RWPE2 (cell line): ENCODE measurements at regions not wholly inside any gene's neighbourhood (a gene's known extent, or its start where the extent isn't known, plus 50 kb on each side); places are given as distances from the start of the nearest gene placed in this dataset.

Experiments used
- ATAC-seq: fragments of 200-7000 bp; cut with Tn5 transposase; 3 replicates; pipeline ENCODE4 v1.9.1; 2021; ENCODE audit warnings: low read depth
- DNase-seq: peaks from one replicate; pipeline ENCODE4 v3.0.0-alpha.2; 2020; ENCODE audit warnings: low spot score
- H3K27ac ChIP-seq: fragments of 450-650 bp; 2 replicates; pipeline ENCODE4 v1.5.1; 2017; ENCODE audit warnings: mild to moderate bottlenecking; ENCODE audit not compliant: poor library complexity, severe bottlenecking
- H3K27me3 ChIP-seq: fragments of 250-450 bp; sonication (Bioruptor Pico); 2 replicates; pipeline ENCODE4 v1.5.1; 2021; ENCODE audit warnings: mild to moderate bottlenecking, moderate library complexity; ENCODE audit not compliant: insufficient read depth, poor library complexity, severe bottlenecking
- H3K36me3 ChIP-seq: fragments of 250-450 bp; sonication (Bioruptor Pico); 2 replicates; pipeline ENCODE4 v1.5.1; 2020; ENCODE audit warnings: low read depth, mild to moderate bottlenecking, moderate library complexity
- H3K4me1 ChIP-seq: fragments of 250-450 bp; sonication (Bioruptor Pico); 2 replicates; pipeline ENCODE4 v1.5.1; 2021; ENCODE audit warnings: mild to moderate bottlenecking, moderate library complexity; ENCODE audit not compliant: insufficient read depth, poor library complexity, severe bottlenecking
- H3K4me3 ChIP-seq: fragments of 250-450 bp; sonication (Bioruptor Pico); 2 replicates; pipeline ENCODE4 v1.5.1; 2021; ENCODE audit warnings: mild to moderate bottlenecking, moderate library complexity; ENCODE audit not compliant: severe bottlenecking
- H3K9me3 ChIP-seq: fragments of 250-450 bp; sonication (Bioruptor Pico); 2 replicates; pipeline ENCODE4 v1.5.1; 2021; ENCODE audit warnings: mild to moderate bottlenecking, moderate library complexity; ENCODE audit not compliant: severe bottlenecking
- CTCF ChIP-seq: fragments of 450-650 bp; IDR thresholded peaks from one replicate; pipeline ENCODE4 v1.5.1; 2017; ENCODE audit warnings: mild to moderate bottlenecking, moderate library complexity; ENCODE audit not compliant: poor library complexity, severe bottlenecking

- ATAC-seq (no peak), DNase-seq (no peak)
- no peaks in the 10 kb centered on the region for H3K9me3 ChIP-seq
- H3K27ac ChIP-seq, result no peak overlapping the region
- H3K36me3 ChIP-seq, result no peaks in the 10 kb centered on the region
- TF ChIP-seq CTCF, result no peak
- H3K27me3 ChIP-seq, result no peaks in the 10 kb centered on the region
- no peaks in the 10 kb centered on the region for H3K4me1 ChIP-seq
- no peak overlapping the region for H3K4me3 ChIP-seq
These were observed 137.7 kb upstream of the RBMS3 start for GRCh38 chr3:29143151-29143550.

GRCh38 chr3:29144361-29144760 is 136.5 kb upstream of the RBMS3 start:
- no peak for ATAC-seq
- Histone ChIP-seq H3K4me3 (no peak overlapping the region), H3K9me3 (no peaks in the 10 kb centered on the region), H3K4me1 (no peaks in the 10 kb centered on the region), H3K27ac (no peak overlapping the region), H3K36me3 (no peaks in the 10 kb centered on the region), H3K27me3 (no peaks in the 10 kb centered on the region)
- no peak for TF ChIP-seq CTCF
- no peak for DNase-seq

- Histone ChIP-seq H3K4me1 (no peaks in the 10 kb centered on the region), H3K4me3 (no peak overlapping the region), H3K36me3 (no peaks in the 10 kb centered on the region), H3K27me3 (no peaks in the 10 kb centered on the region), H3K27ac (no peak overlapping the region), H3K9me3 (no peaks in the 10 kb centered on the region)
- ATAC-seq (peak; percentile 70), DNase-seq (no peak)
- peak; percentile 58 for TF ChIP-seq CTCF
These were observed 136.1 kb upstream of the RBMS3 start for GRCh38 chr3:29144807-29145206.

- no peak for TF ChIP-seq CTCF
- no peaks in the 10 kb centered on the region for H3K36me3 ChIP-seq
- H3K27ac ChIP-seq, result no peak overlapping the region
- H3K4me3 ChIP-seq, result no peak overlapping the region
- ATAC-seq (no peak), DNase-seq (no peak)
- no peaks in the 10 kb centered on the region for H3K27me3 ChIP-seq
- H3K4me1 ChIP-seq, result no peaks in the 10 kb centered on the region
- H3K9me3 ChIP-seq, result no peaks in the 10 kb centered on the region
These were observed 135.5 kb upstream of the RBMS3 start for GRCh38 chr3:29145360-29145759.

DNA sequence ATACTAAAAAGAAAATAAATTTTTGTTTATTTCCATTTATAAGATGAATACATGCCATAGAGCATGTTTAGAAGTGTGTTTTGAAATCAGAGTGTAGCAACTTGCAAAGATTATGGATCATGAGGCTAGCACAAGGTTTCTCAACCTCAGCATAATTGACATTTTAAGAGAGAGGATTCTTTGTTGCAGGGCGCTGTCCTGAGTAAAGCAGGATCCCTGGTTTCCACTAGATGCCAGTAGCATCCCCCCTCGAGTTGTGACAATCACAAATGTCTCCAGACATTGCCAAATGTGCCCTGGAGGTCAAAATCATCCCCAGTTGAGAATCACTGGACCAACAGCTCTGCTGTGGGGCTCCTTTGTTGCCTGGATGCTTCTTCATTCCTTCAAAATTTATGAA is 128.5 kb upstream of the RBMS3 start:
- TF ChIP-seq CTCF, result peak; percentile 30

More for the DNA sequence above, 128.5 kb upstream of the RBMS3 start:
- ATAC-seq (no peak), DNase-seq (no peak)
- no peak overlapping the region for H3K4me3 ChIP-seq
- H3K4me1 ChIP-seq, result no peaks in the 10 kb centered on the region
- no peaks in the 10 kb centered on the region for H3K27me3 ChIP-seq
- no peak overlapping the region for H3K27ac ChIP-seq
- no peaks in the 10 kb centered on the region for H3K9me3 ChIP-seq
- H3K36me3 ChIP-seq, result no peaks in the 10 kb centered on the region
